Epithelial cell of esophagus (primary cell): ENCODE measurements at regions not wholly inside any gene's neighbourhood (a gene's known extent, or its start where the extent isn't known, plus 50 kb on each side); places are given as distances from the start of the nearest gene placed in this dataset.
"Not testable (repeated sequence)": the region's sequence is repeated elsewhere in the genome, so short reads cannot be mapped to it uniquely, and the experiment has no call there.

Experiments
- DNase-seq: peaks from one replicate; pipeline ENCODE4 v3.0.0; 2010; ENCODE audit warnings: low read depth
- H3K4me3 ChIP-seq: 2 replicates; pipeline ENCODE4 v1.5.1; 2011; ENCODE audit warnings: mild to moderate bottlenecking, low read length, control low read depth
- CTCF ChIP-seq: IDR thresholded peaks from 2 replicates; pipeline ENCODE4 v1.5.1; 2011; ENCODE audit warnings: low read depth, mild to moderate bottlenecking, low read length, control low read depth, inconsistent platforms; ENCODE audit not compliant: insufficient read depth; ENCODE audit errors: missing control alignments

- DNase-seq: no peak
- TF ChIP-seq CTCF: no peak
- no peak overlapping the region for H3K4me3 ChIP-seq
Observed at GRCh38 chr1:229142471-229142870, 128.4 kb upstream of the RAB4A start.

GRCh38 chr1:229146647-229147046 lies 124.3 kb upstream of the RAB4A start:
- H3K4me3 ChIP-seq: no peak overlapping the region
- TF ChIP-seq CTCF: no peak
- no peak for DNase-seq

GRCh38 chr1:229147072-229147471 lies 123.8 kb upstream of the RAB4A start:
- TF ChIP-seq CTCF: no peak
- peak; percentile 56 for DNase-seq

GRCh38 chr1:229148041-229148671 lies 122.8 kb upstream of the RAB4A start:
- no peak overlapping the region for H3K4me3 ChIP-seq
- TF ChIP-seq CTCF: no peak
- no peak for DNase-seq

More at GRCh38 chr1:229147072-229147471, 123.8 kb upstream of the RAB4A start:
- H3K4me3 ChIP-seq: no peak overlapping the region

GRCh38 chr1:229148743-229149142 lies 122.2 kb upstream of the RAB4A start:
- TF ChIP-seq CTCF: no peak
- no peak for DNase-seq
- H3K4me3 ChIP-seq: no peak overlapping the region

GRCh38 chr1:229149435-229149834 lies 121.5 kb upstream of the RAB4A start:
- no peak overlapping the region for H3K4me3 ChIP-seq
- DNase-seq: no peak
- no peak for TF ChIP-seq CTCF

- DNase-seq: no peak
- no peak for TF ChIP-seq CTCF
- H3K4me3 ChIP-seq: no peak overlapping the region
Observed at GRCh38 chr1:229150518-229150917, 120.4 kb upstream of the RAB4A start.

- H3K4me3 ChIP-seq, DNase-seq: not testable (repeated sequence)
Observed at GRCh38 chr1:229151412-229151811, 119.5 kb upstream of the RAB4A start.
